Upper lobe of right lung (tissue), 1 donor: ENCODE measurements at regions not wholly inside any gene's neighbourhood (a gene's known extent, or its start where the extent isn't known, plus 50 kb on each side); places are given as distances from the start of the nearest gene placed in this dataset.

ENCODE experiments used
- ATAC-seq: fragments of 200-7000 bp; cut with Tn5 transposase; one replicate; pipeline ENCODE4 v1.9.1; 2020; ENCODE audit warnings: mild to moderate bottlenecking, moderate library complexity
- DNase-seq: peaks from one replicate; pipeline ENCODE4 v3.0.0-alpha.2; 2020
- H3K27ac ChIP-seq: fragments of 200-600 bp; one replicate; pipeline ENCODE4 v1.8.0; 2022
- H3K27me3 ChIP-seq: fragments of 200-600 bp; one replicate; pipeline ENCODE4 v1.8.0; 2022; ENCODE audit warnings: mild to moderate bottlenecking
- H3K36me3 ChIP-seq: fragments of 200-600 bp; one replicate; pipeline ENCODE4 v1.8.0; 2022
- H3K4me1 ChIP-seq: fragments of 200-600 bp; one replicate; pipeline ENCODE4 v1.8.0; 2022
- H3K4me3 ChIP-seq: fragments of 200-600 bp; one replicate; pipeline ENCODE4 v1.8.0; 2022; ENCODE audit warnings: mild to moderate bottlenecking
- H3K9me3 ChIP-seq: fragments of 200-600 bp; one replicate; pipeline ENCODE4 v1.8.0; 2022
- CTCF ChIP-seq: fragments of 200-600 bp; IDR thresholded peaks from one replicate; pipeline ENCODE4 v1.8.0; 2022; ENCODE audit warnings: antibody characterized with exemption
- intact Hi-C: fragments of 100-400 bp; cut with DNase I; formaldehyde crosslinking; loops from one replicate; pipeline ENCODE4 v1.11.0; 2022
- donor health status: DM: no; HTN: yes; CAD: no; lungs with severe emphysema.

- no peaks in the 10 kb centered on the region for H3K9me3 ChIP-seq
- H3K27ac ChIP-seq, result no peak overlapping the region
- TF ChIP-seq CTCF, result no peak
- no peak overlapping the region for H3K4me3 ChIP-seq
- intact Hi-C loops, result no loop called here
- no peaks in the 10 kb centered on the region for H3K36me3 ChIP-seq
- no peaks in the 10 kb centered on the region for H3K27me3 ChIP-seq
- ATAC-seq (no peak), DNase-seq (no peak)
- no peaks in the 10 kb centered on the region for H3K4me1 ChIP-seq
These were observed 1461.7 kb upstream of the PIK3C3 start for GRCh38 chr18:40493316-40493715.

GRCh38 chr18:40489301-40489700, 1465.7 kb upstream of the PIK3C3 start:
- no peak for ATAC-seq
- no peaks in the 10 kb centered on the region for H3K27me3 ChIP-seq
- H3K4me1 ChIP-seq, result no peaks in the 10 kb centered on the region
- H3K27ac ChIP-seq, result no peak overlapping the region
- no peak for DNase-seq
- intact Hi-C loops, result no loop called here
- no peaks in the 10 kb centered on the region for H3K9me3 ChIP-seq
- H3K36me3 ChIP-seq, result no peaks in the 10 kb centered on the region
- TF ChIP-seq CTCF, result no peak
- H3K4me3 ChIP-seq, result no peak overlapping the region

- Histone ChIP-seq H3K9me3 (no peaks in the 10 kb centered on the region), H3K36me3 (no peaks in the 10 kb centered on the region), H3K27ac (no peak overlapping the region), H3K27me3 (no peaks in the 10 kb centered on the region), H3K4me1 (no peaks in the 10 kb centered on the region), H3K4me3 (no peak overlapping the region)
- intact Hi-C loops, result no loop called here
- DNase-seq, result no peak
- TF ChIP-seq CTCF, result no peak
- no peak for ATAC-seq
These were observed 1469.7 kb upstream of the PIK3C3 start for GRCh38 chr18:40485318-40485717.

GRCh38 chr18:40473221-40474029, 1481.6 kb upstream of the PIK3C3 start:
- no peak overlapping the region for H3K4me3 ChIP-seq
- H3K4me1 ChIP-seq, result no peaks in the 10 kb centered on the region
- intact Hi-C loops, result no loop called here
- H3K9me3 ChIP-seq, result no peaks in the 10 kb centered on the region
- ATAC-seq (no peak), DNase-seq (no peak)
- no peak for TF ChIP-seq CTCF
- H3K27ac ChIP-seq, result no peak overlapping the region
- H3K27me3 ChIP-seq, result no peaks in the 10 kb centered on the region
- no peaks in the 10 kb centered on the region for H3K36me3 ChIP-seq

GRCh38 chr18:40470723-40471122, 1484.3 kb upstream of the PIK3C3 start:
- H3K4me3 ChIP-seq, result no peak overlapping the region
- intact Hi-C loops, result no loop called here
- H3K9me3 ChIP-seq, result no peaks in the 10 kb centered on the region
- H3K27me3 ChIP-seq, result no peaks in the 10 kb centered on the region
- ATAC-seq (no peak), DNase-seq (no peak)
- TF ChIP-seq CTCF, result no peak
- no peak overlapping the region for H3K27ac ChIP-seq
- no peaks in the 10 kb centered on the region for H3K4me1 ChIP-seq
- no peaks in the 10 kb centered on the region for H3K36me3 ChIP-seq
